ENCODE measurements at regions not wholly inside any gene's neighbourhood (a gene's known extent, or its start where the extent isn't known, plus 50 kb on each side); places are given as distances from the start of the nearest gene placed in this dataset.

- Histone ChIP-seq H3K27ac (ENCODE audit: low read depth in 1 of 2, low read length in 2 of 2) (no peak overlapping the region), H3K9me3 (ENCODE audit: control insufficient read depth in 1 of 2, insufficient read depth in 1 of 2, low read length in 2 of 2) (no peaks in the 10 kb centered on the region), H3K4me3 (ENCODE audit: low read length) (no peak overlapping the region), H3K4me1 (ENCODE audit: insufficient read depth, low read length) (no peaks in the 10 kb centered on the region), H3K36me3 (ENCODE audit: insufficient read depth, low read length) (no peaks in the 10 kb centered on the region), H3K27me3 (ENCODE audit: control insufficient read depth in 1 of 2, insufficient read depth in 2 of 2, low read length in 2 of 2) (no peaks in the 10 kb centered on the region)
- no peak for TF ChIP-seq CTCF (IDR thresholded peaks at IDR 0.05)
- no peak for ATAC-seq (ENCODE audit: poor library complexity)
- ChIA-PET CTCF (no interaction called here), POLR2A (no interaction called here)
- no peaks in the 10 kb centered on the region for H3K4me1 Mint-ChIP-seq (ENCODE audit: low read depth)
- H3K4me3 Mint-ChIP-seq: no peak overlapping the region
- no peak for DNase-seq
- no peaks in the 10 kb centered on the region for H3K36me3 Mint-ChIP-seq (ENCODE audit: low read depth)
- H3K9me3 Mint-ChIP-seq: no peaks in the 10 kb centered on the region
- no peak overlapping the region for H3K27ac Mint-ChIP-seq
- intact Hi-C loops (cut with DNase I, micrococcal nuclease): no loop called here
- no peaks in the 10 kb centered on the region for H3K27me3 Mint-ChIP-seq
These were observed 492.6 kb downstream of the EBF1 start for GRCh38 chr5:158607088-158607487.

GRCh38 chr5:158606233-158606632 is 493.5 kb downstream of the EBF1 start:
- ChIA-PET POLR2A (no interaction called here), CTCF (no interaction called here)
- intact Hi-C loops (cut with DNase I, micrococcal nuclease): no loop called here
- DNase-seq (no peak), ATAC-seq (ENCODE audit: poor library complexity) (no peak)
- H3K9me3 ChIP-seq (ENCODE audit: control insufficient read depth in 1 of 2, insufficient read depth in 1 of 2, low read length in 2 of 2): no peaks in the 10 kb centered on the region
- H3K4me3 ChIP-seq (ENCODE audit: low read length): no peak overlapping the region
- H3K27me3 ChIP-seq (ENCODE audit: control insufficient read depth in 1 of 2, insufficient read depth in 2 of 2, low read length in 2 of 2): no peaks in the 10 kb centered on the region
- Mint-ChIP-seq H3K36me3 (ENCODE audit: low read depth) (no peaks in the 10 kb centered on the region), H3K4me3 (no peak overlapping the region), H3K27ac (no peak overlapping the region), H3K4me1 (ENCODE audit: low read depth) (no peaks in the 10 kb centered on the region), H3K9me3 (no peaks in the 10 kb centered on the region), H3K27me3 (no peaks in the 10 kb centered on the region)
- H3K36me3 ChIP-seq (ENCODE audit: insufficient read depth, low read length): no peaks in the 10 kb centered on the region
- no peak overlapping the region for H3K27ac ChIP-seq (ENCODE audit: low read depth in 1 of 2, low read length in 2 of 2)
- TF ChIP-seq CTCF (IDR thresholded peaks at IDR 0.05): no peak
- no peaks in the 10 kb centered on the region for H3K4me1 ChIP-seq (ENCODE audit: insufficient read depth, low read length)

GRCh38 chr5:158602981-158603380 is 496.7 kb downstream of the EBF1 start:
- Mint-ChIP-seq H3K27ac (no peak overlapping the region), H3K4me3 (no peak overlapping the region), H3K9me3 (no peaks in the 10 kb centered on the region), H3K27me3 (no peaks in the 10 kb centered on the region), H3K4me1 (ENCODE audit: low read depth) (no peaks in the 10 kb centered on the region), H3K36me3 (ENCODE audit: low read depth) (no peaks in the 10 kb centered on the region)
- ATAC-seq (ENCODE audit: poor library complexity) (no peak), DNase-seq (no peak)
- no peaks in the 10 kb centered on the region for H3K36me3 ChIP-seq (ENCODE audit: insufficient read depth, low read length)
- H3K27me3 ChIP-seq (ENCODE audit: control insufficient read depth in 1 of 2, insufficient read depth in 2 of 2, low read length in 2 of 2): no peaks in the 10 kb centered on the region
- TF ChIP-seq CTCF (IDR thresholded peaks at IDR 0.05): no peak
- CTCF ChIA-PET: no interaction called here
- intact Hi-C loops (cut with DNase I, micrococcal nuclease): no loop called here
- H3K4me1 ChIP-seq (ENCODE audit: insufficient read depth, low read length): no peaks in the 10 kb centered on the region
- H3K9me3 ChIP-seq (ENCODE audit: control insufficient read depth in 1 of 2, insufficient read depth in 1 of 2, low read length in 2 of 2): peaks cover 0 to 2% of the 10 kb centered on the region in 2 experiments
- POLR2A ChIA-PET: no interaction called here
- H3K27ac ChIP-seq (ENCODE audit: low read depth in 1 of 2, low read length in 2 of 2): no peak overlapping the region
- no peak overlapping the region for H3K4me3 ChIP-seq (ENCODE audit: low read length)

All from CD4-positive, alpha-beta T cell (primary cell).